GM19035 (cell line): ENCODE measurements at regions not wholly inside any gene's neighbourhood (a gene's known extent, or its start where the extent isn't known, plus 50 kb on each side); places are given as distances from the start of the nearest gene placed in this dataset.

Source experiments
- ATAC-seq: cut with Tn5 transposase; IDR thresholded peaks from one replicate; pipeline ENCODE4 v1.9.1; 2021; ENCODE audit not compliant: unreplicated experiment

DNA sequence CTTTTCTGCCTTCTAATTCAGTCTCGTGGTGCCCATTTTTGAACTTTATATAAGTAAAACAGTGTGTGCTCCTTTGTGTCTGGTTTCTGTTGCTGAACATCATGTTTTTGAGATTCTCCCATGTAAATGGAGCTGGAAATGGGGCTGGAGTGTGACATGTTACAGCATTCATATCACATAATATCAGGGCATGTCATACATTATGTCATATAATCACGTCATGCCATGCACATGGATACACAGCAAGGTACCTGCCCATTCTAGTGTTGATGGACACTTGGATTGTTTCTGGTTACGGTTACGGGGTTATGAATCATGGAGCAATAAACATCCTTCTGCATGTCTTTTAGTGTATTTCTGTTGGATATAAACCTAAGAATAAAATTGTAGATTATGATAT lies 117.1 kb upstream of the MYT1L start:
- ATAC-seq, result no peak

GRCh38 chr2:2422621-2423020 lies 91.5 kb upstream of the MYT1L start:
- ATAC-seq, result no peak

- no peak for ATAC-seq
Measured at GRCh38 chr2:2413525-2413924, 82.5 kb upstream of the MYT1L start.

DNA sequence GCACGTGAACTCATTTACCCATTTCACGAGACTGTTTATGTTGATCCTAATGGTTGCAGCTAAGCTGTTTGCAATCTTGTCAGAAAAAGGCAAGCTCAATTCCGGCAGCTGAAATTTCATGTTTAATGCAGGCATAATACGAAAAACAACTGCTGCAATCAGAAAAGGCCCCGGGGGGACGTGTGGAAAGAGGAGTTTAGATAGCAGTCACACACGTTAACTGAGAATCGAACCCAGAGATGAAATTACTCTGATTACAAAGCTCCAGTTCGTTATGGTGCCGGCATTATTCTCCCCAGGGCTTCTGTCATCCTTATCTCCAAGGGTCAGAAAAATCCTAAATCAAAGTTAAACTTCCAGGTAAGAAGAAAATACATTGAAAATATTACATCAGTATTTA lies 79.9 kb upstream of the MYT1L start:
- no peak for ATAC-seq

DNA sequence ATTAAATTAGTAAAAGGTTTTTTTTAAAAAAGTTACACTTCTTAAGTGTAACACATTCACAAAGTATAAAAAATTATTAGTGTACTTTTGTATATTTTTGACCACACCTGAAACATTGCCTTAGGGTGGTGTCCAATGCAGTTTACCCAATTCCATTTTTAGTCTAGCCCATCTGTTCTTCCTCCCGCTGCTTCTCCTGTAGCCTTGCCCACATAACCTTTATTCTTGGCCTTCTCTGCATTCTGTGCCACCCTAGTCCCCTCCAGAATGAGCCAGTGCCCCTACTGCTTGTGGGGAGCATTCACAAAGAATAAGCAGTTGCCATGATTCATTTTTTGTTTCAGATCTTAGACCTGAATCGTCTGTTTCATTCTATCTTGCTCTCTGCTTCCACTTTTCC lies 78.4 kb upstream of the MYT1L start:
- ATAC-seq, result no peak

- no peak for ATAC-seq
Measured at GRCh38 chr2:2405780-2406179, 74.7 kb upstream of the MYT1L start.

DNA sequence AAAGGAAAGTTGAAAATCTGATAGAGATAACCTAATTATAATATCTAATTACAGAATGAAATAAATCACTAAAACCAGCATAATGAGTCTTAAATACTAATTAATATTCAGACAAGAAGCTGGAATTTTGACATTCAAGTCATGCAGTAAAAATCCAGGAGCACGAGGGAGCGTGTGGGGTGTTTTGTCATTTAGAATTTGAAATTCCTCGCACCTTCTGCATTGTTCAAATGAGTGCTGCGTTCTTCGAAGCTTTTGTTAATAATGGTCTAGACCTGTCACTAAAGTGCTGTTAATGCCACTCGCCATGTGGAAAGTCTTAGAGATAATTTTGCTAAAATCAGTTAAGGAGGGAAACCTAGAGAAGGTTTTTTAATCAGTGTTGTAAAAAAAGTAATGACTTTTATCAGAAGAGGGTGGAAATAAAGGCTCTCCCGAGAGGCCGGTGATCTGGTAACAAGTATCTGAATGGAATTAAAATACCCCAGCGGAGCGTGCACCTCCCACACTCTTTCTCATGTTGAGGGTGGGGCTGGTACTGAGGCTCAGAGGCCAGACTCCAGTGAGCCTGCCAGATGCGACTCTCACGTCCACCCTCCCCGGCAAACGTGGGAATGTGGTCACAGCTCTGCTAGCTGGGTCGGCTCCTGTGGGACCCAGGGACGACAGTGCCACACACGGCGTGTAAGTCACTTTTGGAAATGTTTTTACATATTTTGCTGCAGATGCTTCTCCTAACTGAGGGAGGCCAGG lies 69.4 kb upstream of the MYT1L start:
- ATAC-seq, result no peak

DNA sequence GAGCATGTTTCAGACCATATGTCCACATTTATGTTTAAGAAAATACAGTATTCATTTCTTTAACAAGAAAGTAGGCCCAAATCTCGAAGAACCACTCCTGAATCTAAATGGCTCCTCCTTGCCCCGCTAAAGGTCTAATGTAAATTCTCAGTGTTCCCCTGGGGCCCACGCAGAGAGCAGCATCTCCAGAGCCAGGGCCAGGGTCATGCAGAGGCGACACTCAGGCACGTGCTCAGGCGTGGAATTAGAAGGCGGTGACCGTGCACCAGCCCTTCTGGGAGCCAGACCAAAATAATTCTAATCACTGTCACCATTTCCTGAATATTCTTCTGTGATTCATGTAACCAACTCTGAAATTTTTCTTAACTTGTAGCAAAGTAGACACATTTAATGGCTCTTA lies 68.3 kb upstream of the MYT1L start:
- ATAC-seq, result no peak

DNA sequence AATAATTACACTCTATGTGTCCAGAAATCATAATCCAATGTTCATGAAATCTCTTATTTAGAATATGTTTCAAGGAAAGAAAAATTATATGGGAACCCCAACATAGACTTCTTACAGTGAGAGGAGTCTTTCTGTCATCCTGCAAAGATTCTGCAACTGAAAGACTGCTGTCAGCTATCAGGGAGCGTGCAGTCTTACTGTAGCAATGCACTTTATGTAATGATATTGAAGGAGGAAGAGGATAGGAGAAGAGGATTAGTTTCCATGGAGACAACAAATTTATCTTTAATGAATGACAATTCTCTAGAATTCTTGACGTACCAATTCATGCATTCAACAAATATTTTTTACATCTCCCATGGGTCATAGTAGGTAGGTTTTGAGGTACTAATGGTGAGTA lies 61.3 kb upstream of the MYT1L start:
- ATAC-seq, result no peak

DNA sequence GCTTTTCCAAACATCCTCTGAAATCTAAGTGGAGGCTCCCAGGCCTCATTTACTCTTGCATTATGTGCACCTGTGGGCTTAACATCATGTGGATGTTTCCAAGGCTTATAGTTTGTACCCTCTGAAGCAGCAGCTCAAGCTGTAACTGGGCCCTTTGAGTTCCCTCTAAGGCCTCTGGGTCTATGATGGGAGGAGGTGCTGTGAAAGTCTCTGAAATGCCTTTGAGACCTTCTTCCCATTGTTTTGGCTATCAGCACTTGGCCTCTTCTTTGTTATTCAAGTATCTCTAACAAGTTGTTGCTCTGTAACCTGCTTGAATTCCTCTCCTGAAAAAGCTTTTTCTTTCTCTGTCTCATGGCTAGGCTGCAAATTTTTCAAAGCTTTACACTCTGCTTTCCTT lies 58.1 kb upstream of the MYT1L start:
- ATAC-seq, result no peak
